ENCODE measurements at regions not wholly inside any gene's neighbourhood (a gene's known extent, or its start where the extent isn't known, plus 50 kb on each side); places are given as distances from the start of the nearest gene placed in this dataset.
"Not testable (repeated sequence)": the region's sequence is repeated elsewhere in the genome, so short reads cannot be mapped to it uniquely, and the experiment has no call there.

DNA sequence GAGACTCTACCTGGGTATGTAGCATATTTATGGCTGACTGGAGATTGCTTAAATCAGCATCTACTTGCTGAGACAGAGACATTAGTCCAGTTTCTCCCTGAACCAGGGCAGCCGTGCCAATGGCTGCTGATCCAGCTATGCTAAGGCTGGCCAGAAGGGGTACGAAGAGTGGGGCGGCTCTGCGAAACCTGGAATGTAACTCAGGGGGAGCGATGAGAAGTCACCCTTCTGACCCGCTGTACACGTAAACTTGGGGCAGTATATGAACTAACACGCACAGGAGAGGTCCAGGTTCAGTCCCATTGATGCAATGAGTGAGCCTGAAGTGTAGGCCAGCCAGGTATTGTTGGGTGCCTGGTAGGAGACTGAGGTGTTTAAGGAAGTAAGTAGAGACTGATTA is 73.7 kb downstream of the PRR15 start:
- no peak overlapping the region for H3K4me3 ChIP-seq (ENCODE audit: low read depth, low read length)
- H3K36me3 ChIP-seq (ENCODE audit: control insufficient read depth, insufficient read depth, low read length): no peaks in the 10 kb centered on the region
- POLR2A ChIA-PET: no interaction called here
- no peaks in the 10 kb centered on the region for H3K27me3 ChIP-seq (ENCODE audit: control insufficient read depth, insufficient read depth, low read length)
- CTCF ChIA-PET: interaction anchor here (1.3 to 1.4 kb wide), 2 partner anchors 13 to 284 kb away, joined by 3 to 5 read pairs; no protein-coding TSS in a partner anchor
- no peak for DNase-seq (ENCODE audit: low read depth)
- TF ChIP-seq CTCF (IDR thresholded peaks at IDR 0.05; ENCODE audit: insufficient read depth, low read depth, low read length): no peak

DNA sequence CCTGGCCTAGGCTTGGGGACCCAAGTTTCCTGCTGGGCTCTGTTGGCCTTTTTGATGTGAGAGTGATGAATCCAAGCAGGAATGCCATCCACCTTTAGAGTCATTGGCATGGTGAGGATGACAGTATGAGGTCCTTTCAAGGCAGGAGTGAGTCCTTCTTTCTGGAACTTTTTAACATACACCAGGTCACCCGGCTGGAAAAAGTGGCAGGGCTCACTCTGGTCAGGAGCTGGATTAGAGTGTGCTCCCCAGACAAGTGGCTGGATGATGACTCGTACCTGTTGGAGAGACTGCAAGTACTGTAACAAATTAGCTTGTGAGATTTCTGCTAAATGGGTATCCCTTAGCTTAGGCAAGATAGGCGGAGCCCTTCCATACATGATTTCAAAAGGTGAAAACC is 75.2 kb downstream of the PRR15 start:
- H3K36me3 ChIP-seq (ENCODE audit: control insufficient read depth, insufficient read depth, low read length); CTCF ChIA-PET; H3K27me3 ChIP-seq (ENCODE audit: control insufficient read depth, insufficient read depth, low read length); H3K4me3 ChIP-seq (ENCODE audit: low read depth, low read length); DNase-seq (ENCODE audit: low read depth); POLR2A ChIA-PET: not testable (repeated sequence)

DNA sequence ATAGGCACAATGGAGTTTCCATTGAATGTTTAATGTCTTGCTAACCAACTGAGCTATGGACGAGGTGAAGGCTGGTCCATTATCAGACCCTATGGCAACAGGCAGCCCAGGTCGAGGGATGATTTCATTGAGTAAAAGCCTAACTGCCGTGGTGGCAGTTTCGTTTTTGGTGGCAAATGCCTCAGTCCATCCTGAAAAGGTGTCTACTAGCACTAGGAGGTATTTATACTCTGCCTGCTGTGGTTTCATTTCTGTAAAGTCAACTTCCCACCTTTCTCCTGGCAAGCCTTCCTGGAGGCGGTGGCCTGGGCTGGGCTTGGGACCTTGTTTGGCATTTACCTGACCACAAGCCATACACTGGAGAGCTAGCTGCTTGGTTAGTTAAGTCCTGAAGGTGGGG is 75.8 kb downstream of the PRR15 start:
- Histone ChIP-seq H3K36me3 (ENCODE audit: control insufficient read depth, insufficient read depth, low read length) (no peaks in the 10 kb centered on the region), H3K27me3 (ENCODE audit: control insufficient read depth, insufficient read depth, low read length) (no peaks in the 10 kb centered on the region), H3K4me3 (ENCODE audit: low read depth, low read length) (no peak overlapping the region)
- no peak for DNase-seq (ENCODE audit: low read depth)
- no peak for TF ChIP-seq CTCF (IDR thresholded peaks at IDR 0.05; ENCODE audit: insufficient read depth, low read depth, low read length)
- ChIA-PET CTCF (no interaction called here), POLR2A (no interaction called here)

DNA sequence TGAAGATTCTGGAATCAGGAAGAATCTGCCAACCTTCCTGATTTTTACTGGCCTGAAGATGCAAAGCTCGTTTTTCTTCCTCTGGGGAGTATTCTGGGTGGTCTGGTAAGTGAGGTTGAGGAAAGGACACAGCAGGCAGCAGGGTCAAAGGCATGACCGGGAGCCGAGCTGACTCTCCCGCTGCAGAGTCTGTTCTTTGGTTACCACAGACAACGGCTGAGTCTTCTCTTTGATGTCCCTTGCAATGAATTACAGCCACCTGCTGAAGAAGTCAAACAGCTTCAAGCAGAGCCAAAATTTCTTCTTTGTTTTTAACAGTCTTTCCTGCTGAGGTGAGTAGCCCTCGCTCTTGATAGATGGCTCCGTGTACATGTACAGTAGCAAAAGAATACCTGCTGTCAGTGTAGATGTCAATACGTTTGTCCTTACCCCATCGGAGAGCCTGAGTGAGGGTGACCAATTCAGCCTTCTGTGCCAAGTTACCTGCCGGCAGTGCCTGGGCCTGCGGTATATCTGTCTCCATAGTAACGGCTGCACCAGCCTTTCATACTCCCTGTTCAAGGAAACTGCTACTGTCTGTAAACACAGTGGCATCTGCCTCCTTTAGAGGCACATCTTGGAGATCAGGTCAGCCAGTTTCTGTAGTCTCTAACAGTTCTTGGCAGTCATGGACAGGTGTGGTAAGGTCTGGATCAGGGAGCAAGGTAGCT is 76.4 kb downstream of the PRR15 start:
- ChIA-PET POLR2A (no interaction called here), CTCF (no interaction called here)
- TF ChIP-seq CTCF (IDR thresholded peaks at IDR 0.05; ENCODE audit: insufficient read depth, low read depth, low read length): no peak
- no peaks in the 10 kb centered on the region for H3K36me3 ChIP-seq (ENCODE audit: control insufficient read depth, insufficient read depth, low read length)
- no peak overlapping the region for H3K4me3 ChIP-seq (ENCODE audit: low read depth, low read length)
- no peak for DNase-seq (ENCODE audit: low read depth)
- H3K27me3 ChIP-seq (ENCODE audit: control insufficient read depth, insufficient read depth, low read length): no peaks in the 10 kb centered on the region

- no peak for TF ChIP-seq CTCF (IDR thresholded peaks at IDR 0.05; ENCODE audit: insufficient read depth, low read depth, low read length)
- no peak for DNase-seq (ENCODE audit: low read depth)
- ChIA-PET CTCF (interaction anchor here (1.5 kb wide), 1 partner anchor 9 kb away, joined by 4 read pairs; no protein-coding TSS in a partner anchor), POLR2A (no interaction called here)
- Histone ChIP-seq H3K4me3 (ENCODE audit: low read depth, low read length) (no peak overlapping the region), H3K36me3 (ENCODE audit: control insufficient read depth, insufficient read depth, low read length) (no peaks in the 10 kb centered on the region), H3K27me3 (ENCODE audit: control insufficient read depth, insufficient read depth, low read length) (no peaks in the 10 kb centered on the region)
Measured at GRCh38 chr7:29641651-29642050, 78.0 kb downstream of the PRR15 start.

All from BJ (cell line).